ENCODE measurements at regions not wholly inside any gene's neighbourhood (a gene's known extent, or its start where the extent isn't known, plus 50 kb on each side); places are given as distances from the start of the nearest gene placed in this dataset.

DNA sequence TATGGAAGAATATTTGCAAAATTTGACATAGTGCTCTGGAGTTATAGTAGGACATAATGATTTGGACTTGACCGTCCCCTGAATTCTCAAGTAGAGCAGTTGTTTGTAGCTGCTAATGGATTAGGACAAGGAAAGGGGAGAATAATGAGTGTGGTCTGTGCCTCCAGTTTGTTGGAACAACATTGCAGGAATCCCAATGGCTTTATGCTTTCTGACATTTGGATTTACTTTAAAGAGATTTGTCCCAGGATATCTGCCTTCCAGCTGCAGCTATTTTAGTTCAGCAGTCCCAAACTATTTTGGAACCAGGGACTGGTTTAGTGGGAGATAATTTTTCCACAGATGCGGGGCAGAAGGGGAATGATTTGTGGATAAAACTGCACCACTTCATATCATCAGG, 648.2 kb downstream of the SLCO4C1 start:
- Mint-ChIP-seq H3K4me3 (no peak overlapping the region), H3K27ac (no peak overlapping the region), H3K27me3 (ENCODE audit: insufficient read depth, low read depth, poor library complexity) (no peaks in the 10 kb centered on the region), H3K4me1 (no peaks in the 10 kb centered on the region), H3K36me3 (ENCODE audit: low read depth) (no peaks in the 10 kb centered on the region), H3K9me3 (no peaks in the 10 kb centered on the region)
- H3F3A ChIP-seq (replicated peaks; ENCODE audit: low read depth), result no peaks in the 10 kb centered on the region
- H3K27ac ChIP-seq (ENCODE audit: low read depth), result no peak overlapping the region
- H3K79me2 ChIP-seq (replicated peaks; ENCODE audit: insufficient read depth), result no peaks in the 10 kb centered on the region
- no peak for TF ChIP-seq EZH2 (IDR thresholded peaks at IDR 0.05; ENCODE audit: low read depth, unreplicated experiment)
- TF ChIP-seq NANOG (IDR thresholded peaks at IDR 0.05; ENCODE audit: borderline replicate concordance), result no peak
- TF ChIP-seq REST (IDR thresholded peaks at IDR 0.05; ENCODE audit: unreplicated experiment), result no peak
- H3K27me3 ChIP-seq (ENCODE audit: insufficient read depth), result no peaks in the 10 kb centered on the region
- DNase-seq (ENCODE audit: low spot score) (no peak), ATAC-seq (no peak)
- H3K4me2 ChIP-seq, result no peak overlapping the region
- no peaks in the 10 kb centered on the region for H3K4me1 ChIP-seq (ENCODE audit: insufficient read depth)
- H2AFZ ChIP-seq, result no peak overlapping the region
- H3K9me2 ChIP-seq (ENCODE audit: insufficient read depth), result no peaks in the 10 kb centered on the region
- H3K36me3 ChIP-seq (ENCODE audit: insufficient read depth), result no peaks in the 10 kb centered on the region
- H3K4me3 ChIP-seq, result no peak overlapping the region
- H4K20me1 ChIP-seq (replicated peaks; ENCODE audit: insufficient read depth), result no peaks in the 10 kb centered on the region

GRCh38 chr5:101643794-101644193, 652.3 kb downstream of the SLCO4C1 start:
- no peak overlapping the region for H3K4me2 ChIP-seq
- H4K20me1 ChIP-seq (replicated peaks; ENCODE audit: insufficient read depth), result no peaks in the 10 kb centered on the region
- no peaks in the 10 kb centered on the region for H3F3A ChIP-seq (replicated peaks; ENCODE audit: low read depth)
- DNase-seq (ENCODE audit: low spot score) (no peak), ATAC-seq (no peak)
- no peaks in the 10 kb centered on the region for H3K9me3 Mint-ChIP-seq
- H3K27me3 ChIP-seq (ENCODE audit: insufficient read depth), result no peaks in the 10 kb centered on the region
- H3K27me3 Mint-ChIP-seq (ENCODE audit: insufficient read depth, low read depth, poor library complexity), result no peaks in the 10 kb centered on the region
- no peaks in the 10 kb centered on the region for H3K9me2 ChIP-seq (ENCODE audit: insufficient read depth)
- H3K4me3 ChIP-seq, result no peak overlapping the region
- H3K27ac ChIP-seq (ENCODE audit: low read depth), result no peak overlapping the region
- no peak overlapping the region for H2AFZ ChIP-seq
- no peak overlapping the region for H3K4me3 Mint-ChIP-seq
- no peaks in the 10 kb centered on the region for H3K4me1 Mint-ChIP-seq
- H3K4me1 ChIP-seq (ENCODE audit: insufficient read depth), result no peaks in the 10 kb centered on the region
- H3K36me3 ChIP-seq (ENCODE audit: insufficient read depth), result no peaks in the 10 kb centered on the region
- no peak overlapping the region for H3K27ac Mint-ChIP-seq
- H3K79me2 ChIP-seq (replicated peaks; ENCODE audit: insufficient read depth), result no peaks in the 10 kb centered on the region
- no peaks in the 10 kb centered on the region for H3K36me3 Mint-ChIP-seq (ENCODE audit: low read depth)
- TF ChIP-seq JUNB (IDR thresholded peaks at IDR 0.05; ENCODE audit: unreplicated experiment) (no peak), ETS1 (IDR thresholded peaks at IDR 0.05) (no peak), EZH2phosphoT487 (IDR thresholded peaks at IDR 0.05; ENCODE audit: unreplicated experiment) (no peak), CREB1 (CRISPR knock-in tag; IDR thresholded peaks at IDR 0.05; ENCODE audit: low read depth) (no peak), EZH2 (IDR thresholded peaks at IDR 0.05; ENCODE audit: low read depth, unreplicated experiment) (no peak), POLR2AphosphoS5 (IDR thresholded peaks at IDR 0.05; ENCODE audit: low read depth) (no peak), STAT1 (IDR thresholded peaks at IDR 0.05; ENCODE audit: unreplicated experiment) (no peak), ZNF331 (CRISPR knock-in tag; IDR thresholded peaks at IDR 0.05; ENCODE audit: low read depth) (no peak), REST (IDR thresholded peaks at IDR 0.05; ENCODE audit: unreplicated experiment) (no peak)
- TF ChIP-seq, protein P1, sequence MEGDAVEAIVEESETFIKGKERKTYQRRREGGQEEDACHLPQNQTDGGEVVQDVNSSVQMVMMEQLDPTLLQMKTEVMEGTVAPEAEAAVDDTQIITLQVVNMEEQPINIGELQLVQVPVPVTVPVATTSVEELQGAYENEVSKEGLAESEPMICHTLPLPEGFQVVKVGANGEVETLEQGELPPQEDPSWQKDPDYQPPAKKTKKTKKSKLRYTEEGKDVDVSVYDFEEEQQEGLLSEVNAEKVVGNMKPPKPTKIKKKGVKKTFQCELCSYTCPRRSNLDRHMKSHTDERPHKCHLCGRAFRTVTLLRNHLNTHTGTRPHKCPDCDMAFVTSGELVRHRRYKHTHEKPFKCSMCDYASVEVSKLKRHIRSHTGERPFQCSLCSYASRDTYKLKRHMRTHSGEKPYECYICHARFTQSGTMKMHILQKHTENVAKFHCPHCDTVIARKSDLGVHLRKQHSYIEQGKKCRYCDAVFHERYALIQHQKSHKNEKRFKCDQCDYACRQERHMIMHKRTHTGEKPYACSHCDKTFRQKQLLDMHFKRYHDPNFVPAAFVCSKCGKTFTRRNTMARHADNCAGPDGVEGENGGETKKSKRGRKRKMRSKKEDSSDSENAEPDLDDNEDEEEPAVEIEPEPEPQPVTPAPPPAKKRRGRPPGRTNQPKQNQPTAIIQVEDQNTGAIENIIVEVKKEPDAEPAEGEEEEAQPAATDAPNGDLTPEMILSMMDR (conservative IDR thresholded peaks at IDR 0.05; ENCODE audit: low read depth in 2 of 2), result no peak
